ENCODE measurements at regions not wholly inside any gene's neighbourhood (a gene's known extent, or its start where the extent isn't known, plus 50 kb on each side); places are given as distances from the start of the nearest gene placed in this dataset.

GRCh38 chr3:166190360-166190759, 353.1 kb upstream of the BCHE start (continued):
- TF ChIP-seq ZNF655 (CRISPR knock-in tag; IDR thresholded peaks at IDR 0.05), result no peak
- TF ChIP-seq RFX1 (IDR thresholded peaks at IDR 0.05), result no peak
- TF ChIP-seq MCM7 (IDR thresholded peaks at IDR 0.05), result no peak
- no peak for TF ChIP-seq MTA1 (IDR thresholded peaks at IDR 0.05; ENCODE audit: borderline replicate concordance)
- TF ChIP-seq NR3C1 (CRISPR knock-in tag; IDR thresholded peaks at IDR 0.05), result no peak
- no peak for TF ChIP-seq KLF16 (IDR thresholded peaks at IDR 0.05)
- TF ChIP-seq ZNF518B (CRISPR knock-in tag; IDR thresholded peaks at IDR 0.05), result no peak
- TF ChIP-seq SNAPC5 (CRISPR knock-in tag; IDR thresholded peaks at IDR 0.05), result no peak
- no peak for TF ChIP-seq TFAP4 (CRISPR knock-in tag; IDR thresholded peaks at IDR 0.05; ENCODE audit: borderline replicate concordance)
- TF ChIP-seq IRF2 (CRISPR knock-in tag; IDR thresholded peaks at IDR 0.05), result no peak
- TF ChIP-seq MTA3 (IDR thresholded peaks at IDR 0.05; ENCODE audit: borderline replicate concordance), result no peak

Measured in K562 (cell line).